ENCODE measurements at regions not wholly inside any gene's neighbourhood (a gene's known extent, or its start where the extent isn't known, plus 50 kb on each side); places are given as distances from the start of the nearest gene placed in this dataset.

- DNase-seq (ENCODE audit: low spot score): no peak
Measured at GRCh38 chr1:238196516-238196915, 305.8 kb upstream of the ZP4 start.

- no peak for DNase-seq (ENCODE audit: low spot score)
Measured at GRCh38 chr1:238191170-238191569, 300.4 kb upstream of the ZP4 start.

GRCh38 chr1:238187575-238187949 lies 296.8 kb upstream of the ZP4 start:
- DNase-seq (ENCODE audit: low spot score): no peak

GRCh38 chr1:238186887-238187574 lies 296.3 kb upstream of the ZP4 start:
- DNase-seq (ENCODE audit: low spot score): no peak

GRCh38 chr1:238177960-238178645 lies 287.4 kb upstream of the ZP4 start:
- no peak for DNase-seq (ENCODE audit: low spot score)

GRCh38 chr1:238177351-238177750 lies 286.6 kb upstream of the ZP4 start:
- DNase-seq (ENCODE audit: low spot score): no peak

GRCh38 chr1:238176441-238176840 lies 285.7 kb upstream of the ZP4 start:
- DNase-seq (ENCODE audit: low spot score): no peak

GRCh38 chr1:238171985-238172384 lies 281.3 kb upstream of the ZP4 start:
- DNase-seq (ENCODE audit: low spot score): no peak

- no peak for DNase-seq (ENCODE audit: low spot score)
Measured at GRCh38 chr1:238161955-238162354, 271.2 kb upstream of the ZP4 start.

GRCh38 chr1:238153939-238154338 lies 263.2 kb upstream of the ZP4 start:
- no peak for DNase-seq (ENCODE audit: low spot score)

- no peak for DNase-seq (ENCODE audit: low spot score)
Measured at GRCh38 chr1:238153253-238153652, 262.5 kb upstream of the ZP4 start.

GRCh38 chr1:238152119-238152518 lies 261.4 kb upstream of the ZP4 start:
- DNase-seq (ENCODE audit: low spot score): no peak

GRCh38 chr1:238143038-238143437 lies 252.3 kb upstream of the ZP4 start:
- DNase-seq (ENCODE audit: low spot score): no peak

GRCh38 chr1:238141353-238141752 lies 250.6 kb upstream of the ZP4 start:
- no peak for DNase-seq (ENCODE audit: low spot score)

GRCh38 chr1:238139713-238140112 lies 249.0 kb upstream of the ZP4 start:
- DNase-seq (ENCODE audit: low spot score): no peak

- DNase-seq (ENCODE audit: low spot score): no peak
Measured at GRCh38 chr1:238138059-238138626, 247.4 kb upstream of the ZP4 start.

- DNase-seq (ENCODE audit: low spot score): no peak
Measured at GRCh38 chr1:238135708-238136664, 245.3 kb upstream of the ZP4 start.

GRCh38 chr1:238129677-238130076 lies 239.0 kb upstream of the ZP4 start:
- DNase-seq (ENCODE audit: low spot score): no peak

- peak; percentile 56 for DNase-seq (ENCODE audit: low spot score)
Measured at GRCh38 chr1:238123201-238123600, 232.5 kb upstream of the ZP4 start.

GRCh38 chr1:238119861-238120260 lies 229.1 kb upstream of the ZP4 start:
- DNase-seq (ENCODE audit: low spot score): no peak

GRCh38 chr1:238119060-238119459 lies 228.3 kb upstream of the ZP4 start:
- no peak for DNase-seq (ENCODE audit: low spot score)

- no peak for DNase-seq (ENCODE audit: low spot score)
Measured at GRCh38 chr1:238115852-238116251, 225.1 kb upstream of the ZP4 start.

Measured in putamen (tissue), 1 donor.